ENCODE measurements at regions not wholly inside any gene's neighbourhood (a gene's known extent, or its start where the extent isn't known, plus 50 kb on each side); places are given as distances from the start of the nearest gene placed in this dataset.

DNA sequence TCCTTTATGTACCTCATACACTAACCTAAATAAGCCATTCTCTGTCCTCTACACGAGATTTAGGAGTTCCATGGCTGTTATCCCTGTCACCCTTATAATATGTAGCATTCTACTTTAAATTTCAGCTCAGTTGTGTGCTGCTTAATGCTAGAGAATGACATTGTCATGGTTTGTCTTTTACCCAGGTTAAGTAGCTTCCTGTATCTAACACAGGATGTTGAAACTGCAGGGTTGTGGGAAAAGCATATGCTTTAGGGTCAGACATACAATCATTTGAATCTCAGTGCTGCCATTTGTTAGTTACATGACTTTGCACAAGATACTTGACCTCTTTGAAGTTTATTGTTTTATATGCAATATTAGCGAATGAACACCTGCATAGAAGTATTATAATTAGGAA lies 235.1 kb upstream of the CACNA2D1 start:
- peaks cover 0 to 10% (median 3%) of the 10 kb centered on the region in 8 donors for H3K9me3 Mint-ChIP-seq
- POLR2A ChIA-PET (ENCODE audit: partially characterized antibody): no interaction called here
- intact Hi-C loops (cut with micrococcal nuclease): no loop called here

DNA sequence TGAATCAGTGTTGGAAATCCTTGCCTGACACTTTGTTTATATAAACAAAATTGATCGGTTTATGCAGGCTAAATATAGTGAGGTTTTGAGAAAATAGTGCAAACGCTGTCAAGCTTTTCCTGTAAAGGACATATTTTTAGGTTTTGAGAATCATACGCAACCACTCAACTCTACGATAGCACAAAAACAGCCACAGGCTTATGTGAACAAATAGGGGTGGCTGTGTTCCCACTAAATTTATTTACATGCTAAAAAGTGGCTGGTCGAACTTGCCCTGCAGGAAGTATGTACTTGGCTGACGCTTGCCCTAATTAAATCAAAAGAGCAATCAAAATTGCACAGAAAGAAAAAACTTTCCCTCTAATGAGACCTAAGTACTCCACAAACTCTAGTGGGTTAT lies 234.7 kb upstream of the CACNA2D1 start:
- intact Hi-C loops (cut with micrococcal nuclease): no loop called here
- POLR2A ChIA-PET (ENCODE audit: partially characterized antibody): no interaction called here
- Histone ChIP-seq H3K9me3 (ENCODE audit: control insufficient read depth in 1 of 2, low read length in 2 of 2) (no peaks in the 10 kb centered on the region), H3K27me3 (ENCODE audit: insufficient read depth, low read length) (no peaks in the 10 kb centered on the region), H3K27ac (ENCODE audit: low read depth, low read length) (no peak overlapping the region), H3K4me3 (ENCODE audit: low read length in 2 of 2) (no peak overlapping the region), H3K4me1 (ENCODE audit: insufficient read depth, low read length) (peaks cover 11% of the 10 kb centered on the region), H3K36me3 (ENCODE audit: insufficient read depth, low read length) (no peaks in the 10 kb centered on the region)
- Mint-ChIP-seq H3K36me3 (no peaks in the 10 kb centered on the region), H3K27ac (peak overlapping the region; percentile 18 to 90 (median 62)), H3K9me3 (peaks cover 0 to 10% (median 2%) of the 10 kb centered on the region in 8 donors), H3K4me3 (peak overlapping the region in 4 of 8 donors; percentile 57 to 72 (median 69)), H3K27me3 (no peaks in the 10 kb centered on the region), H3K4me1 (peaks cover 4 to 16% (median 6%) of the 10 kb centered on the region in 4 donors)
- DNase-seq: no peak
- CTCF ChIA-PET (ENCODE audit: partially characterized antibody): interaction anchor here (1.0 kb wide), 1 partner anchor 38 kb away, joined by 3 read pairs; no protein-coding TSS in a partner anchor

More for the DNA sequence above, 235.1 kb upstream of the CACNA2D1 start:
- Mint-ChIP-seq H3K36me3 (no peaks in the 10 kb centered on the region), H3K4me1 (peaks cover 4 to 16% (median 6%) of the 10 kb centered on the region in 4 donors), H3K27ac (peak overlapping the region; percentile 18 to 90 (median 62)), H3K27me3 (no peaks in the 10 kb centered on the region), H3K4me3 (peak overlapping the region in 6 of 8 donors; percentile 12 to 72 (median 63))
- H3K4me3 ChIP-seq (ENCODE audit: low read length in 2 of 2): no peak overlapping the region
- CTCF ChIA-PET (ENCODE audit: partially characterized antibody): interaction anchor here (1.0 kb wide), 1 partner anchor 37 kb away, joined by 3 read pairs; no protein-coding TSS in a partner anchor
- no peak overlapping the region for H3K27ac ChIP-seq (ENCODE audit: low read depth, low read length)
- peaks cover 11% of the 10 kb centered on the region for H3K4me1 ChIP-seq (ENCODE audit: insufficient read depth, low read length)
- H3K9me3 ChIP-seq (ENCODE audit: control insufficient read depth in 1 of 2, low read length in 2 of 2): no peaks in the 10 kb centered on the region
- peak in 1 of 5 donors; percentile 5 for DNase-seq
- H3K36me3 ChIP-seq (ENCODE audit: insufficient read depth, low read length): no peaks in the 10 kb centered on the region
- H3K27me3 ChIP-seq (ENCODE audit: insufficient read depth, low read length): no peaks in the 10 kb centered on the region

DNA sequence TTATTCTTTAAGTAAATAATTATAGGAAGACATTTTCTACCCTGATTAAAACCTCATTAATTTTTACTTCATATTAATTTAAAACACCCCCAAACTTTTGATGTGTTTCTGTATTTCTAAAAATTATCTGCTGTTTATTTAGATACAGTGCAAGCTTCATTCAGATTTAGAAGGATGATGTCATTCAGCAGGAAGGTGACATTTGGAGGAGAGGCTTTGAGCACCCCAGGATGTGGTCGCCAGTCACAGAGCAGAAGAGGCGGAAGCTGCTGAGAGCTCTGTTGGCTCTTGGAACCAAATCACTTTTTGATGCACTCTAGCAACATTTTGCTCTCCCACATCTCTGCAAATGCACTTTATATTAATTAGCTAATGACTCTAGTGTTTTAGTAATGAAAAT lies 233.9 kb upstream of the CACNA2D1 start:
- H3K36me3 ChIP-seq (ENCODE audit: insufficient read depth, low read length): no peaks in the 10 kb centered on the region
- H3K27ac Mint-ChIP-seq: peak overlapping the region; percentile 15 to 73 (median 51)
- peaks cover 11% of the 10 kb centered on the region for H3K4me1 ChIP-seq (ENCODE audit: insufficient read depth, low read length)
- peaks cover 0 to 10% (median 1%) of the 10 kb centered on the region in 8 donors for H3K9me3 Mint-ChIP-seq
- no peaks in the 10 kb centered on the region for H3K27me3 Mint-ChIP-seq
- peaks cover 4 to 16% (median 6%) of the 10 kb centered on the region in 4 donors for H3K4me1 Mint-ChIP-seq
- POLR2A ChIA-PET (ENCODE audit: partially characterized antibody): no interaction called here
- H3K9me3 ChIP-seq (ENCODE audit: control insufficient read depth in 1 of 2, low read length in 2 of 2): no peaks in the 10 kb centered on the region
- peak; percentile 24 to 48 (median 44) for DNase-seq
- CTCF ChIA-PET (ENCODE audit: partially characterized antibody): interaction anchor here (0.5 kb wide), 1 partner anchor 1084 kb away, joined by 3 read pairs; no protein-coding TSS in a partner anchor
- H3K27me3 ChIP-seq (ENCODE audit: insufficient read depth, low read length): no peaks in the 10 kb centered on the region
- intact Hi-C loops (cut with micrococcal nuclease): no loop called here
- peak overlapping the region in 6 of 8 donors; percentile 15 to 67 (median 33) for H3K4me3 Mint-ChIP-seq
- H3K36me3 Mint-ChIP-seq: no peaks in the 10 kb centered on the region
- no peak overlapping the region for H3K4me3 ChIP-seq (ENCODE audit: low read length in 2 of 2)
- H3K27ac ChIP-seq (ENCODE audit: low read depth, low read length): no peak overlapping the region

DNA sequence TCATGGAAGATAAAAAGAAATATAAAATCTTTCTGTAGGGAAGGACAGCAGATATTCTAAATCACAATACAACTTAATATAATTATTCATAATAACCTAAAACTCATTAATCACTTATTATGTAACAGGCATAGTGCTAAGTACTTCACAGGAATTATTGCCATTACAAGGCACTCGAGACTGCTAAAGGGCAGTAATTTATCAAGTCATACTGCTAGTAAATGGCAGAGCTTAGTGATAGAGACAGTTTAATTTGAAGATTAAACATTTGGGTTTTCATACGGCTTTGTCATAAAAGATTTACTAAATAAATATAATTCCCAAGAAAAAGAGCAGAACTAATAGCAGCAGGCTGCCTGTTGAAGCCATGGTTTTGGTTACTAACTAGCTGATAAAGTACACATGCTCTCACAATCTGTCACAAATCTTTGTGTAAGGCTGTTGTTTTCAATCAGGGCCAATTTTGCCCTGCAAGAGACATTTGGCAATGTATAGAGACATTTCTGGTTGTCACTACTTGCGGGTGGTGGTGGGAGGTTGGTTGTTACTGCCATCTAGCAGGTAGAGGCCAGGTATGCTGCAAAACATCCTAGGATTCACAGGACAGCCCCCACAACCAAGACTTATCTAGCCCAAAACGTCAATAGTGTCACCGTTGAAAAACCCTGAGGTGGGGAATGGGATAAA lies 233.3 kb upstream of the CACNA2D1 start:
- no peaks in the 10 kb centered on the region for H3K27me3 ChIP-seq (ENCODE audit: insufficient read depth, low read length)
- ChIA-PET POLR2A (ENCODE audit: partially characterized antibody) (no interaction called here), CTCF (ENCODE audit: partially characterized antibody) (interaction anchor here (0.5 kb wide), 1 partner anchor 1085 kb away, joined by 3 read pairs; no protein-coding TSS in a partner anchor)
- no peaks in the 10 kb centered on the region for H3K9me3 ChIP-seq (ENCODE audit: control insufficient read depth in 1 of 2, low read length in 2 of 2)
- peak overlapping the region in 2 of 8 donors; percentile 25 to 41 for H3K4me3 Mint-ChIP-seq
- H3K36me3 Mint-ChIP-seq: no peaks in the 10 kb centered on the region
- no peaks in the 10 kb centered on the region for H3K36me3 ChIP-seq (ENCODE audit: insufficient read depth, low read length)
- H3K27ac Mint-ChIP-seq: peak overlapping the region in 6 of 7 donors; percentile 21 to 88 (median 49)
- peaks cover 11% of the 10 kb centered on the region for H3K4me1 ChIP-seq (ENCODE audit: insufficient read depth, low read length)
- peaks cover 0 to 10% (median 1%) of the 10 kb centered on the region in 8 donors for H3K9me3 Mint-ChIP-seq
- peaks cover 4 to 16% (median 6%) of the 10 kb centered on the region in 4 donors for H3K4me1 Mint-ChIP-seq
- intact Hi-C loops (cut with micrococcal nuclease): no loop called here
- no peak overlapping the region for H3K27ac ChIP-seq (ENCODE audit: low read depth, low read length)
- no peak overlapping the region for H3K4me3 ChIP-seq (ENCODE audit: low read length in 2 of 2)
- no peaks in the 10 kb centered on the region for H3K27me3 Mint-ChIP-seq
- no peak for DNase-seq

DNA sequence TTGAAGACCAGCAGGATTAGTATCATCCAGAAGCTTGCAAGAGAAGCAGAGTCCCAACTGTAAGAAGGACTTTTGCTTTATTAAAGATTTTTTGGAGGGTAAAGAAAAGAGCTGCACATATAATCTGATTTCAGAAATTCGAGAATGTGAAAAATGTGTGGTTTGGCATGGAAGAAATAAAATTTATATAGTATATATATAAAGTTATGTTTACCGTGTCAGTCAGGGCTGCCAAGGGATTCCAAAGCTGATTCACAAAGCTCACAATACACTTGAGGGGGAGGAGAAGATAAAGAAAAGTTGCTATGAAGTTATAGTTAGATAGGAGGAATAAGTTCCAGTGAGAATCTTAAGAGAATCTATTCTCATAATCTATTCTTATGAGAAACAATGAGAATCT lies 231.8 kb upstream of the CACNA2D1 start:
- H3K27me3 ChIP-seq (ENCODE audit: insufficient read depth, low read length): no peaks in the 10 kb centered on the region
- H3K9me3 ChIP-seq (ENCODE audit: control insufficient read depth in 1 of 2, low read length in 2 of 2): no peaks in the 10 kb centered on the region
- Mint-ChIP-seq H3K27me3 (no peaks in the 10 kb centered on the region), H3K4me1 (peaks cover 4 to 16% (median 6%) of the 10 kb centered on the region in 4 donors), H3K36me3 (no peaks in the 10 kb centered on the region), H3K4me3 (no peak overlapping the region), H3K9me3 (peaks cover 0 to 16% (median 1%) of the 10 kb centered on the region in 8 donors), H3K27ac (no peak overlapping the region)
- POLR2A ChIA-PET (ENCODE audit: partially characterized antibody): no interaction called here
- no peak overlapping the region for H3K27ac ChIP-seq (ENCODE audit: low read depth, low read length)
- CTCF ChIA-PET (ENCODE audit: partially characterized antibody): no interaction called here
- intact Hi-C loops (cut with micrococcal nuclease): no loop called here
- H3K36me3 ChIP-seq (ENCODE audit: insufficient read depth, low read length): no peaks in the 10 kb centered on the region
- DNase-seq: no peak
- peaks cover 11% of the 10 kb centered on the region for H3K4me1 ChIP-seq (ENCODE audit: insufficient read depth, low read length)
- H3K4me3 ChIP-seq (ENCODE audit: low read length in 2 of 2): no peak overlapping the region

DNA sequence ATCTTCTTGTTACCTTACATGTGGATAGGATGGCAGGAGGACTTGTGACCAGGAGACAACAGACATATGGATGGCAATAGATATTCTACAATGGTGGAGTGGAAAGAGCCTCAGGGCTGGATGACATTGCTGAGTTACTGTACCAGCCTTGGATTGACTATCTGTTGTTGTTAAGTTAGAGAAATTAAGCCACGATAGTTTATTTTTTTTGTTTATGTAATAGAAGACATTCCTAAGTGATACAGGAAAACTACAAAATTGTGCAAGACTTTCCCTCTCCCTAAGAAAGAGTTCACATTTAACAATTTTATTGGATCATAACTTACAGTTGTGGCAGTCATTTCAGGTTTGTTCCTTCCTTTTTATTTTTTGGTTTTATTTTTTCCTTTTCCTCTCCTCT lies 230.7 kb upstream of the CACNA2D1 start:
- intact Hi-C loops (cut with micrococcal nuclease): no loop called here
- no peak overlapping the region for H3K27ac Mint-ChIP-seq
- Histone ChIP-seq H3K4me1 (ENCODE audit: insufficient read depth, low read length) (peaks cover 11% of the 10 kb centered on the region), H3K27ac (ENCODE audit: low read depth, low read length) (no peak overlapping the region), H3K4me3 (ENCODE audit: low read length in 2 of 2) (no peak overlapping the region), H3K9me3 (ENCODE audit: control insufficient read depth in 1 of 2, low read length in 2 of 2) (no peaks in the 10 kb centered on the region), H3K27me3 (ENCODE audit: insufficient read depth, low read length) (no peaks in the 10 kb centered on the region), H3K36me3 (ENCODE audit: insufficient read depth, low read length) (no peaks in the 10 kb centered on the region)
- H3K4me3 Mint-ChIP-seq: no peak overlapping the region
- no peaks in the 10 kb centered on the region for H3K27me3 Mint-ChIP-seq
- DNase-seq: no peak
- peaks cover 0 to 14% (median 3%) of the 10 kb centered on the region in 8 donors for H3K9me3 Mint-ChIP-seq
- ChIA-PET POLR2A (ENCODE audit: partially characterized antibody) (no interaction called here), CTCF (ENCODE audit: partially characterized antibody) (interaction anchor here (1.2 kb wide), 1 partner anchor 39 kb away, joined by 3 read pairs; no protein-coding TSS in a partner anchor)
- peaks cover 4 to 9% (median 6%) of the 10 kb centered on the region in 4 donors for H3K4me1 Mint-ChIP-seq
- H3K36me3 Mint-ChIP-seq: no peaks in the 10 kb centered on the region

DNA sequence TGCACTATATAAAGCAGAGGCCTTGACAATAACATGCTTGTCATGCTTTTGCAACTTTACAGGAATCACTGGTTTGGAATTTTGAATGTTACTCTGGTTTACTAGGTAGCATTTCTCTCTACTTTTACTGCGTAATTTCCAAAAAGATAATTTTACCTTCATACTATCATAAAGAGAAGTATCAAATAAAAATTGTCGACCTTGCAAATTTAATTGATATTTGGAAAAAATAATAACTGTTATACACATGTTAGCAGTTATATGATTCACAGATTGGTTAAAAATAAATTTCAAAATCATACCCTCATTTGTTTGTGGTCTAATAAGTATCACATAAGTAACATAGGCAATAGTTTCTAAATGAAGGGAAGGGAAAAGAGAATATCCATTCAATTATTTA lies 228.5 kb upstream of the CACNA2D1 start:
- peaks cover 2% of the 10 kb centered on the region for H3K4me1 ChIP-seq (ENCODE audit: insufficient read depth, low read length)
- H3K9me3 Mint-ChIP-seq: peaks cover 0 to 14% (median 3%) of the 10 kb centered on the region in 8 donors
- intact Hi-C loops (cut with micrococcal nuclease): no loop called here
- no peak overlapping the region for H3K27ac Mint-ChIP-seq
- no peak for DNase-seq
- no peak overlapping the region for H3K4me3 ChIP-seq (ENCODE audit: low read length in 2 of 2)
- CTCF ChIA-PET (ENCODE audit: partially characterized antibody): no interaction called here
- no peak overlapping the region for H3K4me3 Mint-ChIP-seq
- H3K27me3 ChIP-seq (ENCODE audit: insufficient read depth, low read length): no peaks in the 10 kb centered on the region
- H3K4me1 Mint-ChIP-seq: peaks cover 0 to 4% (median under 1%) of the 10 kb centered on the region in 4 donors
- POLR2A ChIA-PET (ENCODE audit: partially characterized antibody): no interaction called here
- no peaks in the 10 kb centered on the region for H3K36me3 Mint-ChIP-seq
- H3K27ac ChIP-seq (ENCODE audit: low read depth, low read length): no peak overlapping the region
- no peaks in the 10 kb centered on the region for H3K36me3 ChIP-seq (ENCODE audit: insufficient read depth, low read length)
- no peaks in the 10 kb centered on the region for H3K9me3 ChIP-seq (ENCODE audit: control insufficient read depth in 1 of 2, low read length in 2 of 2)
- no peaks in the 10 kb centered on the region for H3K27me3 Mint-ChIP-seq
